ENCODE measurements at regions not wholly inside any gene's neighbourhood (a gene's known extent, or its start where the extent isn't known, plus 50 kb on each side); places are given as distances from the start of the nearest gene placed in this dataset.

GRCh38 chr6:169972101-169972651 lies 220.8 kb downstream of the ERMARD start:
- H3K27me3 Mint-ChIP-seq (ENCODE audit: low read depth), result peaks cover 3% of the 10 kb centered on the region; the same call in 1 of the 2 replicates
- no peak overlapping the region for H3K27ac Mint-ChIP-seq
- POLR2A ChIA-PET, result no interaction called here
- peaks cover 12% of the 10 kb centered on the region for H3K36me3 Mint-ChIP-seq
- CTCF ChIA-PET, result no interaction called here
- ATAC-seq, result no peak
- H3K9me3 Mint-ChIP-seq, result peaks cover 12% of the 10 kb centered on the region
- TF ChIP-seq ATF3 (CRISPR knock-in tag; conservative IDR thresholded peaks at IDR 0.05) (no peak), IRF1 (CRISPR knock-in tag; IDR thresholded peaks at IDR 0.05) (no peak), USF1 (CRISPR knock-in tag; IDR thresholded peaks at IDR 0.05) (no peak), NFYB (CRISPR knock-in tag; conservative IDR thresholded peaks at IDR 0.05; ENCODE audit: low read depth) (no peak), MAX (CRISPR knock-in tag; IDR thresholded peaks at IDR 0.05) (no peak), NR1H2 (CRISPR knock-in tag; IDR thresholded peaks at IDR 0.05) (no peak), MLX (CRISPR knock-in tag; IDR thresholded peaks at IDR 0.05) (no peak), RORB (CRISPR knock-in tag; IDR thresholded peaks at IDR 0.05) (no peak), ZNF263 (CRISPR knock-in tag; IDR thresholded peaks at IDR 0.05; ENCODE audit: low read depth) (no peak), STAT6 (CRISPR knock-in tag; conservative IDR thresholded peaks at IDR 0.05; ENCODE audit: low read depth) (no peak), KAT7 (CRISPR knock-in tag; IDR thresholded peaks at IDR 0.05; ENCODE audit: borderline replicate concordance) (no peak), FOXK1 (CRISPR knock-in tag; IDR thresholded peaks at IDR 0.05) (no peak), SMAD4 (CRISPR knock-in tag; IDR thresholded peaks at IDR 0.05) (no peak), ZNF317 (CRISPR knock-in tag; IDR thresholded peaks at IDR 0.05; ENCODE audit: borderline replicate concordance, low read depth) (no peak), ZNF232 (CRISPR knock-in tag; IDR thresholded peaks at IDR 0.05) (no peak), TP53 (CRISPR knock-in tag; IDR thresholded peaks at IDR 0.05) (no peak), FOXP1 (CRISPR knock-in tag; IDR thresholded peaks at IDR 0.05; ENCODE audit: borderline replicate concordance) (no peak)
- H3K4me1 Mint-ChIP-seq, result no peaks in the 10 kb centered on the region
- H3K4me3 Mint-ChIP-seq, result no peak overlapping the region
- DNase-seq (ENCODE audit: low spot score), result no peak

GRCh38 chr6:169971081-169971861 lies 219.8 kb downstream of the ERMARD start:
- ATAC-seq (no peak), DNase-seq (ENCODE audit: low spot score) (no peak)
- ChIA-PET POLR2A (no interaction called here), CTCF (no interaction called here)
- H3K27me3 Mint-ChIP-seq (ENCODE audit: low read depth), result peaks cover 3% of the 10 kb centered on the region; the same call in 1 of the 2 replicates
- peaks cover 12% of the 10 kb centered on the region for H3K9me3 Mint-ChIP-seq
- H3K4me1 Mint-ChIP-seq, result 0 out of 2 replicates have a peak, but pooled peaks cover 3% of the 10 kb centered on the region
- H3K27ac Mint-ChIP-seq, result no peak overlapping the region
- H3K36me3 Mint-ChIP-seq, result peaks cover 12% of the 10 kb centered on the region
- H3K4me3 Mint-ChIP-seq, result no peak overlapping the region
- no peak for TF ChIP-seq ERG (CRISPR knock-in tag; IDR thresholded peaks at IDR 0.05)
- TF ChIP-seq CDX4 (CRISPR knock-in tag; IDR thresholded peaks at IDR 0.05; ENCODE audit: borderline replicate concordance), result no peak
- no peak for TF ChIP-seq CBFB (CRISPR knock-in tag; IDR thresholded peaks at IDR 0.05; ENCODE audit: low read depth)
- TF ChIP-seq MYBL2 (CRISPR knock-in tag; IDR thresholded peaks at IDR 0.05), result no peak
- no peak for TF ChIP-seq ELF4 (CRISPR knock-in tag; IDR thresholded peaks at IDR 0.05; ENCODE audit: low read depth)
- TF ChIP-seq E2F4 (CRISPR knock-in tag; IDR thresholded peaks at IDR 0.05; ENCODE audit: borderline replicate concordance, low read depth), result no peak
- no peak for TF ChIP-seq SMAD3 (CRISPR knock-in tag; IDR thresholded peaks at IDR 0.05; ENCODE audit: borderline replicate concordance)
- no peak for TF ChIP-seq ATF1 (CRISPR knock-in tag; IDR thresholded peaks at IDR 0.05)

Data from WTC11 (cell line).